Ovary (tissue), 7 donors: ENCODE measurements at regions not wholly inside any gene's neighbourhood (a gene's known extent, or its start where the extent isn't known, plus 50 kb on each side); places are given as distances from the start of the nearest gene placed in this dataset.

Source experiments
- DNase-seq, 5 donors: peaks; one replicate each; pipeline ENCODE4 v3.0.0-alpha.2; 2019 to 2020
- H3K27ac ChIP-seq, 2 donors: fragments of 200-600 bp; one replicate each; pipeline versions ENCODE4 v1.5.1 to v1.8.0; 2019 to 2022
- H3K27me3 ChIP-seq: fragments of 200-600 bp; one replicate; pipeline ENCODE4 v1.8.0; 2022
- H3K36me3 ChIP-seq: fragments of 200-600 bp; sonication (generic); one replicate; pipeline ENCODE4 v1.5.1; 2019
- H3K4me1 ChIP-seq: one replicate; pipeline ENCODE4 v1.8.1; 2013; ENCODE audit warnings: mild to moderate bottlenecking, moderate library complexity; ENCODE audit not compliant: insufficient read depth
- H3K4me3 ChIP-seq: fragments of 200-600 bp; sonication (generic); one replicate; pipeline ENCODE4 v1.5.1; 2017
- H3K9me3 ChIP-seq, 2 donors: fragments of 200-600 bp in 1 of 2; sonication (generic) in 1 of 2; one replicate each; pipeline versions ENCODE4 v1.5.1 to v1.8.1; 2013 to 2019; ENCODE audit warnings: mild to moderate bottlenecking in 1 of 2, moderate library complexity in 1 of 2
- EP300 ChIP-seq: sonication (generic); formaldehyde crosslinking; IDR thresholded peaks from one replicate; pipeline ENCODE4 v1.6.1; 2017; ENCODE audit warnings: antibody characterized with exemption
- POLR2A ChIP-seq: fragments of 450-650 bp; IDR thresholded peaks from one replicate; pipeline ENCODE4 v1.6.1; 2017; ENCODE audit warnings: antibody characterized with exemption, mild to moderate bottlenecking, moderate library complexity
- WGBS, 3 donors: extraction: QIAGEN DNeasy Blood & Tissue Kit in 1 of 3; methylation state at CpG; one replicate each; pipeline versions ENCODE4 v1.1.5 to v1.1.7; 2013 to 2017; 5-methylcytosine and 5-hydroxymethylcytosine counted together
- intact Hi-C, 4 donors: fragments of 100-400 bp; cut with DNase I; formaldehyde crosslinking; loops; one replicate each; pipeline versions ENCODE4 v1.11.0 to v1.15.1; 2022 to 2023
- TF ChIP-seq, protein P1 (sequence below), 3 donors: fragments of 450-650 bp in 2 of 3; fragments of 200-600 bp in 1 of 3; IDR thresholded peaks; one replicate each; pipeline versions ENCODE4 v1.5.1 to v1.8.0; 2016 to 2022; ENCODE audit warnings: antibody characterized with exemption in 3 of 3, mild to moderate bottlenecking in 1 of 3
- donor health status: DM: no; HTN: no; CAD: no; lungs with moderate emphysema.
- donor health status: DM: no; HTN: no; CAD: no.
- donor health status: Bipolar disorder and iron deficiency.
- donor health status: DM: no; HTN: no; CAD: no.
- donor health status: DM: yes; HTN: yes; CAD: no.

DNA sequence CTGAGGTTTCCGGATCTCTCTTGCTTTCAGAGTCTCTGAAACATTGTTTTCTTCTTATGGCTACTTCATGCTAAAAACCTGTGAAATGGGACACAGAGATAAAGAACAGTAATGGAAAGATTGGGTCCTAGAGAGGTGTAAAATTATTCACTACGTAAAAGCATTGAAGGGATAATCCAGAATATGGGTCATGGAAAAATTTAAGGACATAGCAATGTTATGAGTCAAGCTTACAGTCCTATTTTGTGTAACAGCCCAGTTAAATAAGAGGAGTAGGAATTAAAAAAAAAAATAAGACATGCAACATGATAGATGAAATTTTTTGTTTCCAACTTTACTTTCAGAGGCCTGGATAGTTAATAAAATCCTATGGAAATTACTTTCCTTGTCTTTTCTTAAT lies 61.9 kb upstream of the ELL2 start:
- WGBS, 3 donors: 36 to 42% (median 40%) methylated on average over 2 of the region's 2 CpGs
- DNase-seq: no peak
- no peaks in the 10 kb centered on the region for H3K27me3 ChIP-seq
- TF ChIP-seq EP300 (no peak), POLR2A (no peak)
- TF ChIP-seq, protein P1, sequence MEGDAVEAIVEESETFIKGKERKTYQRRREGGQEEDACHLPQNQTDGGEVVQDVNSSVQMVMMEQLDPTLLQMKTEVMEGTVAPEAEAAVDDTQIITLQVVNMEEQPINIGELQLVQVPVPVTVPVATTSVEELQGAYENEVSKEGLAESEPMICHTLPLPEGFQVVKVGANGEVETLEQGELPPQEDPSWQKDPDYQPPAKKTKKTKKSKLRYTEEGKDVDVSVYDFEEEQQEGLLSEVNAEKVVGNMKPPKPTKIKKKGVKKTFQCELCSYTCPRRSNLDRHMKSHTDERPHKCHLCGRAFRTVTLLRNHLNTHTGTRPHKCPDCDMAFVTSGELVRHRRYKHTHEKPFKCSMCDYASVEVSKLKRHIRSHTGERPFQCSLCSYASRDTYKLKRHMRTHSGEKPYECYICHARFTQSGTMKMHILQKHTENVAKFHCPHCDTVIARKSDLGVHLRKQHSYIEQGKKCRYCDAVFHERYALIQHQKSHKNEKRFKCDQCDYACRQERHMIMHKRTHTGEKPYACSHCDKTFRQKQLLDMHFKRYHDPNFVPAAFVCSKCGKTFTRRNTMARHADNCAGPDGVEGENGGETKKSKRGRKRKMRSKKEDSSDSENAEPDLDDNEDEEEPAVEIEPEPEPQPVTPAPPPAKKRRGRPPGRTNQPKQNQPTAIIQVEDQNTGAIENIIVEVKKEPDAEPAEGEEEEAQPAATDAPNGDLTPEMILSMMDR (IDR thresholded peaks at IDR 0.05): no peak
- intact Hi-C loops: no loop called here
- no peak overlapping the region for H3K4me3 ChIP-seq
- no peaks in the 10 kb centered on the region for H3K36me3 ChIP-seq
- no peaks in the 10 kb centered on the region for H3K4me1 ChIP-seq
- no peaks in the 10 kb centered on the region for H3K9me3 ChIP-seq
- no peak overlapping the region for H3K27ac ChIP-seq

DNA sequence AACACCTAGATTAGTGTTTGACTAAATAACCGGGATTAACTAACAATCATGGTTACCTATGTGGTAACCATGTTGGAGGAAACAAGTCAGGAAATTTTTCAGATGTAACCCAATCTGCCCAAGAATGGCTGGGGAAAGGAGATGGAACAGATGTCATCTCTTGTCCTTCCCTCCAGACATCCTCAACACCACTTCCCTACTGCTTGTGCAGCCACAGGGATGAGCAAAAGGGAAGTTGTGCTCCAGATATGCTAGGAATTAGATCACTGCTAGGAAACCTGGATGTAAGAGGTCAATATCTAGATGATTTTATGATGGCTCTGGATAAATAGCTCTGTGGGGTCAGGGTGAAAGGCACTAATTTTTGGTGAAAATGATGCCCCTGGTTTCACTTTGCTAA lies 61.3 kb upstream of the ELL2 start:
- DNase-seq: no peak
- Histone ChIP-seq H3K27ac (no peak overlapping the region), H3K4me1 (no peaks in the 10 kb centered on the region), H3K27me3 (no peaks in the 10 kb centered on the region), H3K4me3 (no peak overlapping the region), H3K36me3 (no peaks in the 10 kb centered on the region), H3K9me3 (no peaks in the 10 kb centered on the region)
- 93 to 97% (median 95%) methylated on average over 1 of the region's 1 CpG for WGBS, 3 donors
- intact Hi-C loops: no loop called here
- TF ChIP-seq, protein P1 (IDR thresholded peaks at IDR 0.05): no peak
- TF ChIP-seq POLR2A (no peak), EP300 (no peak)

DNA sequence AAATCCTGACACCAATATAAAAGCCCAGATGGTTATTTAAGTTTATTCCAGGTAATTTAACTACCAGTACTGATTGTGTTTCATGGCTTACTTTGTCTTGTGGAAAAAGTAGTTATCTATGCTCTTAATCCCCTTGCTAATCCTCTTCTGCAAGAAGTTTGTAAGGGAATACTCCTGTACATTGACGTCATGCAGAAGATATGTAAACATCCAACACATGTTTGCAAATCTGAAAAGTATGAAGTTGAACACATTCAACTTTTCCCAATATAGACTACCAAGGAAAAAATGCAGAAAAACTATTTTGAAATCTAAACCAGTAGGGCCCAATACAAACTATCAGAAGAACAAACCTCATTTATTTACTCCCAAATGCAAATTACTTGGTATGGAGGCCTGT lies 56.3 kb upstream of the ELL2 start:
- Histone ChIP-seq H3K36me3 (no peaks in the 10 kb centered on the region), H3K4me1 (no peaks in the 10 kb centered on the region), H3K4me3 (no peak overlapping the region), H3K27me3 (no peaks in the 10 kb centered on the region), H3K27ac (no peak overlapping the region), H3K9me3 (no peaks in the 10 kb centered on the region)
- TF ChIP-seq EP300: no peak
- intact Hi-C loops: no loop called here
- 5 to 34% (median 8%) methylated on average over 1 of the region's 1 CpG for WGBS, 3 donors
- no peak for DNase-seq

DNA sequence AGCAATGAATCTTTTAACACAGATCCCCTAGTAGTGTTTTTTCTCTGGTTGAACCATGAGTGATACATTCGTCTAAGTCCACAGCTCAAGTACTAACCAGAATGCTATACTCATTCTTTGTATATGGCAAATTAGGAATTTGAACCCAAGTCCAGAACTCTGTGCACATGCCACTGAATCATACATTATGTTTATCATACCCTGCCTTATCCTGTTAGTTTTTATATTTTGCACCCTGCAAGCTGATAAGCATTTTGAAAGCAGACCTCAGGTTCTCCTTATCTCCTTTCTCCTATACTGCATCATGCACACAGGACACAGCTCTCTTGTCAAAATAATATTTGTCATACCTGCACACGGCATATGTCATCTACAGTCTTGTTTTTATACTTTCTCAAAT lies 54.6 kb upstream of the ELL2 start:
- TF ChIP-seq, protein P1 (IDR thresholded peaks at IDR 0.05): no peak
- H3K4me1 ChIP-seq: no peaks in the 10 kb centered on the region
- no peak overlapping the region for H3K4me3 ChIP-seq
- no peak for DNase-seq
- intact Hi-C loops: no loop called here
- H3K9me3 ChIP-seq: no peaks in the 10 kb centered on the region
- 92 to 99% (median 93%) methylated on average over 2 of the region's 2 CpGs for WGBS, 3 donors
- no peaks in the 10 kb centered on the region for H3K36me3 ChIP-seq
- H3K27me3 ChIP-seq: no peaks in the 10 kb centered on the region
- no peak overlapping the region for H3K27ac ChIP-seq

DNA sequence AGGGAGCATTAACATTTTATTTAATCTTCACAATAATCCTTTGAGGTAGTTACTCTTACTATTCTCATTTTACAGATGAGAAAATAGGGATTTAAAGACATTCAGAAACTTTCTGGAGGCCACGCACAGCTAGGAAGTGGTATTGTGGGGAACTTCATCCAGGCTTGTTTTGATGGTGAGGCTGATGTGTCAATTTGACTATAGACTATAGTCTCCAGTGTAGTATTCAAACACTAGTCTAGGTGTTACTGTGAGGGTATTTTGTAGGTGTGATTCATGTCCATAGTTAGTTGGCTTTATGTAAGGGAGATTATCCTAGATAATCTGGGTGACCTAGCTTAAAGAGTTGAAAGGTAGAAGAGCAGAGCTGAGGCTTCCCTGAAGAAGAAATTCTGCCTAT lies 54.1 kb upstream of the ELL2 start:
- H3K4me1 ChIP-seq: no peaks in the 10 kb centered on the region
- no peaks in the 10 kb centered on the region for H3K9me3 ChIP-seq
- 92 to 100% (median 98%) methylated on average over 1 of the region's 1 CpG for WGBS, 3 donors
- no peaks in the 10 kb centered on the region for H3K27me3 ChIP-seq
- no peaks in the 10 kb centered on the region for H3K36me3 ChIP-seq
- DNase-seq: no peak
- intact Hi-C loops: no loop called here
- TF ChIP-seq, protein P1 (IDR thresholded peaks at IDR 0.05): no peak
- TF ChIP-seq POLR2A (no peak), EP300 (no peak)
- no peak overlapping the region for H3K27ac ChIP-seq
- H3K4me3 ChIP-seq: no peak overlapping the region
